PC-9 (cell line): ENCODE measurements at regions not wholly inside any gene's neighbourhood (a gene's known extent, or its start where the extent isn't known, plus 50 kb on each side); places are given as distances from the start of the nearest gene placed in this dataset.

Experiments used
- CTCF ChIP-seq: fragments of 200-600 bp; sonication (generic); conservative IDR thresholded peaks from 2 replicates; pipeline ENCODE4 v1.6.1; 2017; ENCODE audit warnings: mixed run types, antibody characterized with exemption, mild to moderate bottlenecking, moderate library complexity
- EZH2 ChIP-seq: fragments of 200-600 bp; sonication (generic); IDR thresholded peaks from 2 replicates; pipeline ENCODE4 v1.8.0; 2017; ENCODE audit warnings: antibody characterized with exemption, low read depth

- TF ChIP-seq CTCF, result no peak
- TF ChIP-seq EZH2, result no peak
Measured at GRCh38 chr18:78693429-78693828, 286.2 kb upstream of the SALL3 start.
